ENCODE measurements at regions not wholly inside any gene's neighbourhood (a gene's known extent, or its start where the extent isn't known, plus 50 kb on each side); places are given as distances from the start of the nearest gene placed in this dataset.
A peak's percentile ranks its signal among the peaks of the same experiment; 100 is the strongest.

GRCh38 chr10:113266147-113266546 is 286.7 kb upstream of the HABP2 start:
- Mint-ChIP-seq H3K36me3 (peaks cover 0 to 2% of the 10 kb centered on the region in 2 donors), H3K4me1 (peaks cover 30% of the 10 kb centered on the region)

More at GRCh38 chr10:113266147-113266546, 286.7 kb upstream of the HABP2 start:
- no peak for TF ChIP-seq CTCF (IDR thresholded peaks at IDR 0.05)
- Histone ChIP-seq H3K9me3 (replicated peaks in 1 of 2; ENCODE audit: control insufficient read depth in 1 of 2, insufficient read depth in 1 of 2, low read length in 2 of 2) (no peaks in the 10 kb centered on the region), H2AFZ (ENCODE audit: insufficient read depth, low read depth, low read length, poor library complexity, severe bottlenecking) (no peak overlapping the region), H3K4me2 (replicated peaks; ENCODE audit: extremely low read depth, low read length, poor library complexity, severe bottlenecking) (no peak overlapping the region), H3K4me3 (replicated peaks in 1 of 3; ENCODE audit: low read depth in 2 of 3, low read length in 3 of 3) (no peak overlapping the region), H3K79me2 (ENCODE audit: insufficient read depth, low read length) (no peaks in the 10 kb centered on the region), H3K27me3 (ENCODE audit: control insufficient read depth in 2 of 2, insufficient read depth in 2 of 2, low read length in 2 of 2) (no peaks in the 10 kb centered on the region), H3K9ac (ENCODE audit: insufficient read depth, low read length, poor library complexity, severe bottlenecking) (no peak overlapping the region), H3K27ac (ENCODE audit: low read depth in 1 of 2, low read length in 2 of 2) (no peak overlapping the region), H3K36me3 (replicated peaks in 1 of 2; ENCODE audit: control insufficient read depth in 1 of 2, insufficient read depth in 2 of 2, low read length in 2 of 2) (no peaks in the 10 kb centered on the region), H4K20me1 (ENCODE audit: insufficient read depth, low read length) (no peaks in the 10 kb centered on the region), H3K4me1 (ENCODE audit: control insufficient read depth in 1 of 2, insufficient read depth in 2 of 2, low read length in 2 of 2) (peaks cover 25 to 43% of the 10 kb centered on the region in 2 donors)
- DNase-seq: no peak
- peaks cover 0 to 9% (median 4%) of the 10 kb centered on the region in 3 donors for H3K27me3 Mint-ChIP-seq (ENCODE audit: low read depth in 3 of 3)
- intact Hi-C loops (cut with micrococcal nuclease): loop anchor here in 1 of 2 donors (5.0 kb wide), 1 partner anchor 46 kb away; no protein-coding TSS in a partner anchor
- no CpG with 5 or more reads among the region's 4 CpGs for WGBS (ENCODE audit: insufficient coverage)
- H3K9me3 Mint-ChIP-seq: peaks cover 0 to 1% (median 0%) of the 10 kb centered on the region in 7 donors
- H3K27ac Mint-ChIP-seq: peak overlapping the region in 1 of 7 donors; percentile 24
- no peak overlapping the region for H3K4me3 Mint-ChIP-seq

All from CD14-positive monocyte (primary cell).